Testis (tissue), 2 donors: ENCODE measurements at regions not wholly inside any gene's neighbourhood (a gene's known extent, or its start where the extent isn't known, plus 50 kb on each side); places are given as distances from the start of the nearest gene placed in this dataset.

Source experiments
- POLR2A ChIP-seq: fragments of 450-650 bp; IDR thresholded peaks from one replicate; pipeline ENCODE4 v1.6.1; 2017; ENCODE audit warnings: antibody characterized with exemption, mild to moderate bottlenecking, moderate library complexity
- TF ChIP-seq, protein P1 (sequence below), 3 experiments: fragments of 450-650 bp in 2 of 3; fragments of 200-600 bp in 1 of 3; sonication (generic) in 1 of 3; IDR thresholded peaks; one replicate each; pipeline ENCODE4 v1.5.1; 2016 to 2019; ENCODE audit warnings: antibody characterized with exemption in 3 of 3, mild to moderate bottlenecking in 2 of 3, moderate library complexity in 1 of 3

DNA sequence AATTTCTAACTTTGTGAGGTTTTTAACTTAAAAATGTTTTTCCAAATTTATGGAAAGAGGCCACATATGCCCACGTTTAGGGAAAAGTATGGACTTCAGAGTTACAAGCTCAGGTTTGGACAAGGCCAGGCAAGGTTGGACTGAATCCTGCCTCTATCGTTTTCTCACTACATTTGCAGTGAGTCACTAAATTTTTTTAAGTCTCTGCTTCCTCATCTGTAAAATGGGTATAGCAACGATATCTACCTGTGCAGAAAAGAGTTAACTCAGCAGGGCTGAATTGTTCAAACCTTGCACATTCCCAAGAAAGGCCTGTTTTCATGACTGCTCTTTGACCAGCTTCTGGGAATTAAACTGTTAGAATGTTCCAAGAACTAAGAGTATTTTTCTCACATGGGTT, 159.1 kb downstream of the LTN1 start:
- TF ChIP-seq, protein P1, sequence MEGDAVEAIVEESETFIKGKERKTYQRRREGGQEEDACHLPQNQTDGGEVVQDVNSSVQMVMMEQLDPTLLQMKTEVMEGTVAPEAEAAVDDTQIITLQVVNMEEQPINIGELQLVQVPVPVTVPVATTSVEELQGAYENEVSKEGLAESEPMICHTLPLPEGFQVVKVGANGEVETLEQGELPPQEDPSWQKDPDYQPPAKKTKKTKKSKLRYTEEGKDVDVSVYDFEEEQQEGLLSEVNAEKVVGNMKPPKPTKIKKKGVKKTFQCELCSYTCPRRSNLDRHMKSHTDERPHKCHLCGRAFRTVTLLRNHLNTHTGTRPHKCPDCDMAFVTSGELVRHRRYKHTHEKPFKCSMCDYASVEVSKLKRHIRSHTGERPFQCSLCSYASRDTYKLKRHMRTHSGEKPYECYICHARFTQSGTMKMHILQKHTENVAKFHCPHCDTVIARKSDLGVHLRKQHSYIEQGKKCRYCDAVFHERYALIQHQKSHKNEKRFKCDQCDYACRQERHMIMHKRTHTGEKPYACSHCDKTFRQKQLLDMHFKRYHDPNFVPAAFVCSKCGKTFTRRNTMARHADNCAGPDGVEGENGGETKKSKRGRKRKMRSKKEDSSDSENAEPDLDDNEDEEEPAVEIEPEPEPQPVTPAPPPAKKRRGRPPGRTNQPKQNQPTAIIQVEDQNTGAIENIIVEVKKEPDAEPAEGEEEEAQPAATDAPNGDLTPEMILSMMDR (IDR thresholded peaks at IDR 0.05): no peak
- TF ChIP-seq POLR2A: no peak
